Fibroblast of lung (primary cell): ENCODE measurements at regions not wholly inside any gene's neighbourhood (a gene's known extent, or its start where the extent isn't known, plus 50 kb on each side); places are given as distances from the start of the nearest gene placed in this dataset.
"Not testable (repeated sequence)": the region's sequence is repeated elsewhere in the genome, so short reads cannot be mapped to it uniquely, and the experiment has no call there.

Experiments used
- EZH2 ChIP-seq: IDR thresholded peaks from 2 replicates; pipeline ENCODE4 v1.5.1; 2012; ENCODE audit warnings: low read length, control low read depth, mild to moderate bottlenecking; ENCODE audit errors: missing control alignments
- TF ChIP-seq, protein P1 (sequence below), 2 donors: IDR thresholded peaks in 1 of 2; conservative IDR thresholded peaks in 1 of 2; 1 replicate in 1 of 2; 2 replicates in 1 of 2; pipeline ENCODE4 v1.5.1; 2011 to 2012; ENCODE audit warnings: low read length in 2 of 2, control low read depth in 1 of 2, inconsistent platforms in 1 of 2, low read depth in 1 of 2, mild to moderate bottlenecking in 1 of 2

DNA sequence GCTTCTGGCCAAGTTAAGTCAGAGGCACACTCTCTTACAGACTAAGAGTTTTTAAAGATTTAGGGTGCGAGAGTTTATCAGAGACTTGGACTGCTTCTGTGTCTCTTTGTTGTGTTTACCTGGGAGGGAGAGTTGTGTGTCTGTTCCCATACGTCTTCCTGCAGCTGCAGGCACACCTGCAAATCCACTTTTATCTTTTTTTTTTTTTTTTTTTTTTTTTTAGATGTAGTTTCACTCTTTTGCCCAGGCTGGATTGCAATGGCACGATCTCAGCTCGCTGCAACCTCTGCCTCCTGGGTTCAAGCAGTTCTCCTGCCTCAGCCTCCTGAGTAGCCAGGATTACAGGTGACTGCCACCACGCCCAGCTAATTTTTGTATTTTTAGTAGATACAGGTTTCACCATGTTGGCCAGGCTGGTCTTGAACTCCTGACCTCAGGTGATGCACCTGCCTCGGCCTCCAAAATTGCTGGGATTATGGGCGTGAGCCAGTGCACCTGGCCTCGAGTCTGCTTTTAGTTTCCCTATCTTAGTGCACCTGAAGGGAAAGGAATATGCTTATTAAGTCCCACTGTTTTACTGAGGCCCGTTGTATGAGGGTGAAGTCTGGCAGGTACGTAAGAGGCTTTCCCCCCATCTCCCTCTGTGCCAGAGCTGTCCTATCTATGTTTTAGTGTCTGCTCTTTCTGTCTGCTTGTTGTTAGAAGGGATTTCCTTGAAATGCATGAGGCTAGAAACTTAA is 1488.0 kb downstream of the CDH11 start:
- TF ChIP-seq, protein P1, sequence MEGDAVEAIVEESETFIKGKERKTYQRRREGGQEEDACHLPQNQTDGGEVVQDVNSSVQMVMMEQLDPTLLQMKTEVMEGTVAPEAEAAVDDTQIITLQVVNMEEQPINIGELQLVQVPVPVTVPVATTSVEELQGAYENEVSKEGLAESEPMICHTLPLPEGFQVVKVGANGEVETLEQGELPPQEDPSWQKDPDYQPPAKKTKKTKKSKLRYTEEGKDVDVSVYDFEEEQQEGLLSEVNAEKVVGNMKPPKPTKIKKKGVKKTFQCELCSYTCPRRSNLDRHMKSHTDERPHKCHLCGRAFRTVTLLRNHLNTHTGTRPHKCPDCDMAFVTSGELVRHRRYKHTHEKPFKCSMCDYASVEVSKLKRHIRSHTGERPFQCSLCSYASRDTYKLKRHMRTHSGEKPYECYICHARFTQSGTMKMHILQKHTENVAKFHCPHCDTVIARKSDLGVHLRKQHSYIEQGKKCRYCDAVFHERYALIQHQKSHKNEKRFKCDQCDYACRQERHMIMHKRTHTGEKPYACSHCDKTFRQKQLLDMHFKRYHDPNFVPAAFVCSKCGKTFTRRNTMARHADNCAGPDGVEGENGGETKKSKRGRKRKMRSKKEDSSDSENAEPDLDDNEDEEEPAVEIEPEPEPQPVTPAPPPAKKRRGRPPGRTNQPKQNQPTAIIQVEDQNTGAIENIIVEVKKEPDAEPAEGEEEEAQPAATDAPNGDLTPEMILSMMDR (conservative IDR thresholded peaks at IDR 0.05 in 1 of 2, IDR thresholded peaks at IDR 0.05 in 1 of 2; ENCODE audit: low read depth in 1 of 2, low read length in 2 of 2) = not testable (repeated sequence)
- TF ChIP-seq EZH2 = not testable (repeated sequence)
